Keratinocyte (primary cell): ENCODE measurements at regions not wholly inside any gene's neighbourhood (a gene's known extent, or its start where the extent isn't known, plus 50 kb on each side); places are given as distances from the start of the nearest gene placed in this dataset.

Source experiments
- DNase-seq: peaks from one replicate; pipeline ENCODE4 v3.0.0-alpha.2; 2011; ENCODE audit warnings: low read depth, missing footprints, low spot score
- FAIRE-seq: peaks from 2 replicates; lab custom pipeline; 2011; peaks lifted over from hg19 to GRCh38; lab: Jason Lieb, UNC
- H2AFZ ChIP-seq: 2 replicates; pipeline ENCODE4 v1.6.0; 2012; ENCODE audit warnings: low read length, control low read depth, inconsistent platforms; ENCODE audit not compliant: control insufficient read depth
- H3K27ac ChIP-seq: 2 replicates; pipeline ENCODE4 v1.5.1; 2011; ENCODE audit warnings: low read length; ENCODE audit not compliant: control insufficient read depth, insufficient read depth
- H3K27me3 ChIP-seq: 3 replicates; pipeline ENCODE4 v1.6.0; 2011; ENCODE audit warnings: low read length; ENCODE audit not compliant: control insufficient read depth, insufficient read depth; ENCODE audit errors: extremely low read depth
- H3K36me3 ChIP-seq, 2 experiments: 2 replicates in 1 of 2; 3 replicates in 1 of 2; pipeline ENCODE4 v1.5.1; 2011; ENCODE audit warnings: low read length in 2 of 2, mild to moderate bottlenecking in 1 of 2; ENCODE audit not compliant: control insufficient read depth in 2 of 2, insufficient read depth in 2 of 2; ENCODE audit errors: extremely low read depth in 1 of 2
- H3K4me1 ChIP-seq: 3 replicates; pipeline ENCODE4 v1.5.1; 2011; ENCODE audit warnings: low read length; ENCODE audit not compliant: control insufficient read depth, insufficient read depth; ENCODE audit errors: extremely low read depth
- H3K4me2 ChIP-seq: 3 replicates; pipeline ENCODE4 v1.6.0; 2011; ENCODE audit warnings: low read depth, low read length; ENCODE audit not compliant: control insufficient read depth, insufficient read depth; ENCODE audit errors: extremely low read depth
- H3K4me3 ChIP-seq, 3 experiments: fragments of 200-600 bp in 1 of 3; sonication (generic) in 1 of 3; 2 replicates in 2 of 3; 3 replicates in 1 of 3; pipeline ENCODE4 v1.5.1; 2011 to 2016; ENCODE audit warnings: low read length in 3 of 3, mild to moderate bottlenecking in 3 of 3, control low read depth in 2 of 3, inconsistent platforms in 1 of 3, low read depth in 1 of 3, mixed read lengths in 1 of 3, mixed run types in 1 of 3, moderate library complexity in 1 of 3; ENCODE audit not compliant: control insufficient read depth in 2 of 3, insufficient read depth in 2 of 3; ENCODE audit errors: extremely low read depth in 1 of 3
- H3K79me2 ChIP-seq: 2 replicates; pipeline ENCODE4 v1.6.0; 2012; ENCODE audit warnings: low read length; ENCODE audit not compliant: control insufficient read depth, insufficient read depth
- H3K9ac ChIP-seq: 3 replicates; pipeline ENCODE4 v1.6.0; 2011; ENCODE audit warnings: low read length; ENCODE audit not compliant: control insufficient read depth, insufficient read depth; ENCODE audit errors: extremely low read depth
- H3K9me1 ChIP-seq: 3 replicates; pipeline ENCODE4 v1.6.0; 2011; ENCODE audit warnings: low read length; ENCODE audit not compliant: control insufficient read depth, insufficient read depth; ENCODE audit errors: extremely low read depth
- H3K9me3 ChIP-seq: 2 replicates; pipeline ENCODE4 v1.5.1; 2012; ENCODE audit warnings: low read depth, low read length; ENCODE audit not compliant: control insufficient read depth
- H4K20me1 ChIP-seq: 3 replicates; pipeline ENCODE4 v1.6.0; 2011; ENCODE audit warnings: low read length; ENCODE audit not compliant: control insufficient read depth, insufficient read depth; ENCODE audit errors: extremely low read depth
- CTCF ChIP-seq, 3 experiments: IDR thresholded peaks in 1 of 3; conservative IDR thresholded peaks in 1 of 3; optimal IDR thresholded peaks in 1 of 3; 2 replicates in 2 of 3; 3 replicates in 1 of 3; pipeline versions ENCODE3 to v1.5.1; 2011; ENCODE audit warnings: low read length in 3 of 3, mild to moderate bottlenecking in 3 of 3, moderate library complexity in 2 of 3, control low read depth in 1 of 3, inconsistent platforms in 1 of 3; ENCODE audit not compliant: insufficient read depth in 2 of 3; ENCODE audit errors: extremely low read depth in 1 of 3
- EZH2 ChIP-seq: IDR thresholded peaks from one replicate; pipeline ENCODE4 v1.6.1; 2012; ENCODE audit warnings: inconsistent platforms, mild to moderate bottlenecking, low read length, moderate library complexity
- dilution Hi-C: fragments of 300-500 bp; cut with MboI; formaldehyde crosslinking; loops from one replicate; pipeline ENCODE4 v1.7.0; 2020; ENCODE audit warnings: low sequenced_read_pairs; ENCODE audit not compliant: extremely low pct_ligation_motif_present

- dilution Hi-C loops: loop anchor here (25.0 kb wide), 1 partner anchor 95 kb away; no protein-coding TSS in a partner anchor
- Histone ChIP-seq H2AFZ (no peak overlapping the region), H3K9me3 (no peaks in the 10 kb centered on the region), H4K20me1 (no peaks in the 10 kb centered on the region), H3K27me3 (no peaks in the 10 kb centered on the region), H3K27ac (no peak overlapping the region), H3K9me1 (no peaks in the 10 kb centered on the region), H3K4me1 (no peaks in the 10 kb centered on the region), H3K79me2 (no peaks in the 10 kb centered on the region), H3K4me2 (no peak overlapping the region), H3K4me3 (no peak overlapping the region), H3K36me3 (no peaks in the 10 kb centered on the region), H3K9ac (no peak overlapping the region)
- no peak for TF ChIP-seq CTCF (optimal IDR thresholded peaks at IDR 0.05 in 1 of 3, IDR thresholded peaks at IDR 0.05 in 1 of 3, conservative IDR thresholded peaks at IDR 0.05 in 1 of 3; ENCODE audit: extremely low read depth in 1 of 3, insufficient read depth in 2 of 3, low read length in 3 of 3)
- no peak for TF ChIP-seq EZH2
- DNase-seq (no peak), FAIRE-seq (no peak)
Observed at GRCh38 chr17:33657181-33657580, 364.1 kb upstream of the ASIC2 start.

DNA sequence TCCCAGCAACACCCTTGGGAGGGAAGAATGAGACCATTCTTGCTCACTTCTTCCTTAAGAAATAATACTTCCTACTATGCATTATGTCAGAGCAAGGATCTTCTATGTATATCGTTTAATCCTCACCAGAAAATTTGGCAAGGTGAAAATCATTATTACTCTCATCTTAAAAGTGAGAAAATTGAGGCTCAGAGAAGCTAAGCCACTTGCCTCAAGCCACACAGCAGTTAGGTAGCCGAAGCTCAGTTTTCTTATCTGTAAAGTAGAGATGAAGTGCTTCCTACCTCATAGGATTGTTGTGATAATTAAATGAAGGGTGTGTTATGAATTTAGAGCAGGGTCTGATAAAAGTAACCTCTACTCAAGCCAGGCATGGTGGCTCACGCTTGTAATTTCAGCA lies 368.9 kb upstream of the ASIC2 start:
- H3K9me1 ChIP-seq: no peaks in the 10 kb centered on the region
- peaks cover 3% of the 10 kb centered on the region for H3K4me1 ChIP-seq
- FAIRE-seq (no peak), DNase-seq (no peak)
- no peak overlapping the region for H2AFZ ChIP-seq
- peaks cover 9% of the 10 kb centered on the region for H3K27me3 ChIP-seq
- no peak overlapping the region for H3K4me3 ChIP-seq
- H3K79me2 ChIP-seq: no peaks in the 10 kb centered on the region
- no peak for TF ChIP-seq EZH2
- no peak for TF ChIP-seq CTCF (optimal IDR thresholded peaks at IDR 0.05 in 1 of 3, IDR thresholded peaks at IDR 0.05 in 1 of 3, conservative IDR thresholded peaks at IDR 0.05 in 1 of 3; ENCODE audit: extremely low read depth in 1 of 3, insufficient read depth in 2 of 3, low read length in 3 of 3)
- no peak overlapping the region for H3K9ac ChIP-seq
- H3K9me3 ChIP-seq: no peaks in the 10 kb centered on the region
- H3K27ac ChIP-seq: no peak overlapping the region
- no peak overlapping the region for H3K4me2 ChIP-seq
- no peaks in the 10 kb centered on the region for H4K20me1 ChIP-seq
- no peaks in the 10 kb centered on the region for H3K36me3 ChIP-seq
- dilution Hi-C loops: loop anchor here (25.0 kb wide), 1 partner anchor 100 kb away; no protein-coding TSS in a partner anchor
